Naive B cell (primary cell): ENCODE measurements at regions not wholly inside any gene's neighbourhood (a gene's known extent, or its start where the extent isn't known, plus 50 kb on each side); places are given as distances from the start of the nearest gene placed in this dataset.

Experiments used
- ATAC-seq, 2 donors: fragments of 150-1000 bp; cut with Tn5 transposase; 2 replicates each; pipeline ENCODE4 v1.10.0; 2021; ENCODE audit warnings: low read depth in 2 of 2, mild to moderate bottlenecking in 2 of 2, moderate library complexity in 2 of 2
- DNase-seq: peaks from one replicate; pipeline ENCODE4 v3.0.0; 2022
- H3K27ac Mint-ChIP-seq, 6 donors: one replicate each; pipeline ENCODE4 v1.8.0; 2020 to 2022; ENCODE audit warnings: mild to moderate bottlenecking in 6 of 6, mixed read lengths in 6 of 6, moderate library complexity in 5 of 6, inconsistent platforms in 2 of 6
- H3K27me3 Mint-ChIP-seq, 3 donors: one replicate each; pipeline ENCODE4 v1.8.0; 2021 to 2022; ENCODE audit warnings: mixed read lengths in 3 of 3, mild to moderate bottlenecking in 1 of 3
- H3K36me3 Mint-ChIP-seq, 2 donors: one replicate each; pipeline ENCODE4 v1.8.0; 2020 to 2022; ENCODE audit warnings: mixed read lengths in 2 of 2, inconsistent platforms in 1 of 2, mild to moderate bottlenecking in 1 of 2
- H3K4me1 Mint-ChIP-seq, 3 donors: one replicate each; pipeline ENCODE4 v1.8.0; 2020 to 2022; ENCODE audit warnings: mixed read lengths in 3 of 3, inconsistent platforms in 1 of 3, mild to moderate bottlenecking in 1 of 3, moderate library complexity in 1 of 3
- H3K4me3 Mint-ChIP-seq, 8 donors: one replicate each; pipeline ENCODE4 v1.8.0; 2020 to 2022; ENCODE audit warnings: mild to moderate bottlenecking in 8 of 8, mixed read lengths in 8 of 8, moderate library complexity in 8 of 8, inconsistent platforms in 2 of 8
- H3K9me3 Mint-ChIP-seq, 7 donors: one replicate each; pipeline ENCODE4 v1.8.0; 2020 to 2022; ENCODE audit warnings: mixed read lengths in 7 of 7, mild to moderate bottlenecking in 5 of 7, inconsistent platforms in 2 of 7, moderate library complexity in 1 of 7

DNA sequence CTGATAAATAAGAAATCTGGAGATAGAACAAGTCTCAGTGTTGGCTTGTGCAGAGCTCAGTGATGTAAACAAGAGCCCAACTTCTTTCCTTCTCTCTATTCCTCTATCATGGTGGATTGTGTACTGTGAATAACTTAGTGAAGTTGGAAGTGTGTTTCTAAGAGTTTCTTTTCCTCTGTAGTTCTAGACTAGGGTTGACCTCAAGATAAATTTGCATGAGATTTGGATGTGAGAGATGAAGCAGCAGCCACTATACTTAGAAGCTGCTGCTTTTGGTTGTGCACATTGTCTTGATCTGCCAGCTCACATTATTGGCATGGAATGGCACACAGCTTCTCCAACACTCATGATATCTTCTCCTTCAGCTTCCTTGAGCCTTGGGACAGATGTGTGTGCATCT is 198.9 kb upstream of the ZP4 start:
- no peaks in the 10 kb centered on the region for H3K36me3 Mint-ChIP-seq
- no peak for ATAC-seq
- peaks cover 0 to 9% (median 4%) of the 10 kb centered on the region in 7 donors for H3K9me3 Mint-ChIP-seq

DNA sequence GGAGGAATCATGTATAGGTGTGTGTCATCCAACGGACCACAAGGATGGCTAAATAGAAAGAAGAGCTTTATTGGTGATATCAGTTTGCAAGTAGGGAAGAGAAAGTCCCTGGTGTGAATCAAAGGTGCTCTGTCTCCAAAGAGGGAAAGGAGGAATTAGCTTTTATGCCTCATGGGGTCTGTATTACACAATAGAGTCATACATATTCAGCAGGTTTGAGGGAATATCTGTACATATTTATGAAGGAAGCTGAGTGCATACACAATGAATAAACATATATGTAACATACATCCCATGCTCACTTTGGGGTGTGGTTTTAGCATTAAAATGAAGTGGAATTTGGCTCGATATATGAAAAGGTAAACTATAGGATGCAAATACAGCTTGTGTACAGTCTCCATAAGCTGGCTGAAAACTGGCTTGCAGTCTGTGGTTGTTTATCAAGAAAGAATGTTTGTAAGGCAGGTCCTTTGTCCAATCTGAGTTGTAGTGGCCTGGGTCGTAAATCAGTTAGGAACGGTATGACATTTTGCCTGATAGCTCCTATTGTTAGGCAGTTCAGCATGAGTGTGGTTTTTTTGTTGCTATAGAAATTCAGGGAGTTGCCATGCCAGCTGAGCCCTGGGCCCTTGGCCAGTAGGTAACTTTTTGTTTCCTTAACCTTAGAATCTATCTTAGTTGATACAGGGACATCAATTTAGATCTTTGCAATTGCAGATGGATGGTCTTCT is 198.0 kb upstream of the ZP4 start:
- H3K4me3 Mint-ChIP-seq = no peak overlapping the region
- H3K9me3 Mint-ChIP-seq = peaks cover 0 to 9% (median 4%) of the 10 kb centered on the region in 7 donors
- no peaks in the 10 kb centered on the region for H3K4me1 Mint-ChIP-seq
- H3K36me3 Mint-ChIP-seq = no peaks in the 10 kb centered on the region
- ATAC-seq (no peak), DNase-seq (no peak)
- no peaks in the 10 kb centered on the region for H3K27me3 Mint-ChIP-seq
- no peak overlapping the region for H3K27ac Mint-ChIP-seq

More for the DNA sequence above, 198.9 kb upstream of the ZP4 start:
- Mint-ChIP-seq H3K4me3 (no peak overlapping the region), H3K27ac (peak overlapping the region in 1 of 6 donors; percentile 20), H3K27me3 (no peaks in the 10 kb centered on the region), H3K4me1 (no peaks in the 10 kb centered on the region)
- no peak for DNase-seq

DNA sequence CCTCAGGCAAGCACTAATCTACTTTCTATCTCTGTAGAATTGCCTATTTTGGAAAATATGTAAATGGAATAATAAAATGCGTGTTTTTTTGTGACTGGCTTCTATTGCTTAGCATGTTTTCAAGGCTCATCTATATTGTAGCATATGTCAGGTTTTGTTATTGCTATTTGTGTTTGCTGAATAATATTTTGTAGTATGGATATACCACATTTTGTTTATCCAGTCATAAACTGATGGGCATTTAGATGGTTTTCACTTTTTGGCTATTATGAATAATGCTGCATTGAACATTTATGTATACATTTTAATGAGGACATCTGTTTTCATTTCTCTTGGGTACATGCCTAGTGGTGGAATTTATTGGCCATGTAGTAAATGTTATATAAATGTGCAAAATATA is 183.3 kb upstream of the ZP4 start:
- ATAC-seq = no peak
- H3K36me3 Mint-ChIP-seq = no peaks in the 10 kb centered on the region
- no peaks in the 10 kb centered on the region for H3K27me3 Mint-ChIP-seq
- H3K27ac Mint-ChIP-seq = no peak overlapping the region
- no peaks in the 10 kb centered on the region for H3K4me1 Mint-ChIP-seq
- DNase-seq = no peak
- peaks cover 0 to 8% (median 0%) of the 10 kb centered on the region in 7 donors for H3K9me3 Mint-ChIP-seq
- no peak overlapping the region for H3K4me3 Mint-ChIP-seq

DNA sequence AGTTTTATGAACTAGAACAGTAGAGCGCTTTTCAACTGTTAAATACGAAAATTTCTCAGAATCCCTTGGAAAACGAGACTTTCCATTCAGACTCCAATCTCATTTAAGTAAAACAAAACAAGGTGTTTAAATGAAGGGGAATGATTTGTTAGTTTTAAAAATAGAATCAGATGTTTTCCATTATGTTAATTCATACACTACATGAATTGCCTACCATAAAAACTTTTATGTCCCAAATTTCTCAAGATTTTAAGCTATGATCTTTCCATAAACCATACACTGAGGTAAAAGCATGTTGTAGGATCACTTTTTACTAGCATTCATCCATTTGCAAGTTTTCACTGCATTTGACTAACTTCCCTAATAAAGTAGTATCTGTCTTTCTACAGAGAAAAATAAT is 180.3 kb upstream of the ZP4 start:
- Mint-ChIP-seq H3K36me3 (no peaks in the 10 kb centered on the region), H3K27me3 (no peaks in the 10 kb centered on the region), H3K9me3 (peaks cover 0 to 5% (median 0%) of the 10 kb centered on the region in 7 donors), H3K4me1 (no peaks in the 10 kb centered on the region), H3K27ac (no peak overlapping the region), H3K4me3 (no peak overlapping the region)
- no peak for DNase-seq
- ATAC-seq = no peak

DNA sequence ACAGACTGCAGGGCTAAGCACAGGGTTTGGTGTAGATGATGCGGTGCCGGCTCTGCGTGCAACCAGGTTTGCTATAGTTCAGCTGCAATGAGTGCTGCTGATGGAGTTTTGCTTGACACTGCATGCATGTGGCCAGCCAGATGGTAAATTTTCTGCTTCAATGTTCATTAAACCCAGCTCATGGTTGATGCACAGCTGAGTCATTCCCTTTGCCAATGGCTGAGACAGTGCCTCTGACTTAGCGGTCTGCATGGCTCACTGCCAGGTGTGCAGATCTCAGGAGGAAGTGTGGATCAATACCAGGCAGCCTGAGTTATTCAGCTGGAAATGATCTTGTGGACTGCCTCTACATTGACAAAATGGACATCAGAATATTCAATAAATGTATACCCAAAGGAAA is 172.7 kb upstream of the ZP4 start:
- no peak overlapping the region for H3K27ac Mint-ChIP-seq
- no peaks in the 10 kb centered on the region for H3K36me3 Mint-ChIP-seq
- H3K4me1 Mint-ChIP-seq = no peaks in the 10 kb centered on the region
- H3K9me3 Mint-ChIP-seq = peaks cover 0 to 19% (median 3%) of the 10 kb centered on the region in 7 donors
- DNase-seq (no peak), ATAC-seq (no peak)
- no peaks in the 10 kb centered on the region for H3K27me3 Mint-ChIP-seq
- no peak overlapping the region for H3K4me3 Mint-ChIP-seq

DNA sequence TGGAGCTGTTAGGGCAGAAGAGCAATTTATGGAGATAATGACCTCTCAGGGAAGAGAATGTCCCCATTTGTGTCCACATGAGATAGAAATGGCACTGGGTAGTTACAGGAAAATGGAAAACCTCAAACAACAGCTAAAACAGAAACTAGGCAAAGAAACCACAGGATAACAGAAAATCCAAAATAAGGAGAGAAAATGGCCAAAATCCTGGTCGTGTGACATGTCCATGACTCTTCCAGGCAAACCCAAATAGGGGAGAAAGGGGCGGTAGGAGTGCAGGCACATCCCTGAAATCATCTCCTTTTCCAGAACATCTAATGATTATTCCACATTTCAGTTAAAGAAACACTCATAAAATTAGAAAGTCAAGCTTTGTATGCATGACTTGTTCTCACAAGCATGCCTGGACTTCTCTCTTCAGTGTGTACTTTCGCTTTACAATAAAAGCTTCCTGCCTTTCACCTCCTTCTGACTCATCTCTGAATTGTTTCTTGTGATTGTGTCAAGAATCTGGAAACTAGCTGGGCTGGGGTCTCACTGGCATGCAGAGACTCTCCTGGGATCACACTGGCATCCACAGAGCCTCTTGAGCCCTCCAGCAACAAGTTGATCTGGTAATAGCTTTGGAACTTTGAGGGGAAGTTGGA is 171.4 kb upstream of the ZP4 start:
- Mint-ChIP-seq H3K27ac (no peak overlapping the region), H3K36me3 (peaks cover 5 to 7% of the 10 kb centered on the region in 2 donors), H3K4me3 (no peak overlapping the region), H3K4me1 (no peaks in the 10 kb centered on the region), H3K27me3 (no peaks in the 10 kb centered on the region), H3K9me3 (peaks cover 5 to 30% (median 10%) of the 10 kb centered on the region in 7 donors)
- no peak for DNase-seq
- no peak for ATAC-seq

DNA sequence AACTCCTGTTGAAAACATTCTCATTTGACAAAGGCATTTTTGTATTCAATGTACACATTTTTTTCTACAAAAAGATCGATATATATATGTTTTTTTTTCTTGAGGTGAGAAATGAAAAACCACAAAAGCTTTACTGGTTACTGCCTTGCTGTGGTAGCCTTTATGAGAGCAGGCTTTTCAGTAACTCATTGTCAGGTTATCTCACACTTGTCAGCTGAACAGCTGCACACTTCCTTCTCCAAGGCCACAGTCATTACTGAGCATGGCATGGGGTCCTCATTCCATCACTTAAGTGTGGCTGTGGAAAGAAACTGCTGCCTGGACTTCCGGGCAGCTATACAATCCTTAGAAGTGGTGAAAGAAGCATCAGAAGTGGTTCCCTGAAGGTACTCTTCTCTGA is 169.3 kb upstream of the ZP4 start:
- Mint-ChIP-seq H3K4me1 (no peaks in the 10 kb centered on the region), H3K27ac (no peak overlapping the region), H3K36me3 (peaks cover 5 to 7% of the 10 kb centered on the region in 2 donors), H3K27me3 (no peaks in the 10 kb centered on the region), H3K4me3 (no peak overlapping the region), H3K9me3 (peaks cover 5 to 30% (median 10%) of the 10 kb centered on the region in 7 donors)
- ATAC-seq (no peak), DNase-seq (no peak)

DNA sequence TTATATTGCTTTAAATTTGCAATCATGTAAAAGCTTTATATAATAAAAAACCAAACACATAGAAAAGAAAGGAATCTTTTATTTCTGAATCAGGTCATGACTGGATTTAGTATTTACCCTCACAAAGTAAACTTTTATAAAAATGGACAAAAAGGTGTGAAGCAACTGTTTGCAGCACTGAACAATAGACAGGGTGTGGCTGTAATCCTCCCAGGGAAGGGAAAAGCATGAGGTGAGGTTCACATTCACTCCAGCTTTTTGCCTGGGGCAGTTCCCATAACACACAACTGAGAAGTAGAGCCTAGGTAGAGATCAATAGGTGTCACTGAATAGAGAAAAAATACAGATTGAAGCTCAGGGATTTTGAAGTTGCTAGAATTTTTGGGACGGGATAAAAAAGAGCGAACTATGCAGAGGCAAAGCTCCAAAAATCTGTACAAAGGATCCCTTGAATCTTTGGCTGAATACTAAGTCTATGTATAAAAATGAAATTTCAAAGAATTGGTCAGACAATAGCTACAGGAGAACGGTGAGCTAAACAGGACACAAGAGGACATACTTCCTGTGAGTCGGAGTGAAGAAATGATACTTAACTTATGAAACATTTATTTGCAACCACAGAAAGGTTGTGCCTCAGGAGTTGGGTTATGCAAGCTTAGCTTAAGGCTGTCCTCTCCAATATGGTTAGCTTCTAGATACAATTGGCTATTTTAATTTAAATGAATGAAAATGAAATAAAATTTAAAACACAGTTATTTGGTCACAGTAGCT is 162.0 kb upstream of the ZP4 start:
- no peak for ATAC-seq
- H3K27me3 Mint-ChIP-seq = no peaks in the 10 kb centered on the region
- peaks cover 3 to 5% of the 10 kb centered on the region in 2 donors for H3K36me3 Mint-ChIP-seq
- no peak overlapping the region for H3K4me3 Mint-ChIP-seq
- H3K9me3 Mint-ChIP-seq = peaks cover 2 to 4% (median 3%) of the 10 kb centered on the region in 7 donors
- no peak for DNase-seq
- H3K27ac Mint-ChIP-seq = no peak overlapping the region
- H3K4me1 Mint-ChIP-seq = no peaks in the 10 kb centered on the region

DNA sequence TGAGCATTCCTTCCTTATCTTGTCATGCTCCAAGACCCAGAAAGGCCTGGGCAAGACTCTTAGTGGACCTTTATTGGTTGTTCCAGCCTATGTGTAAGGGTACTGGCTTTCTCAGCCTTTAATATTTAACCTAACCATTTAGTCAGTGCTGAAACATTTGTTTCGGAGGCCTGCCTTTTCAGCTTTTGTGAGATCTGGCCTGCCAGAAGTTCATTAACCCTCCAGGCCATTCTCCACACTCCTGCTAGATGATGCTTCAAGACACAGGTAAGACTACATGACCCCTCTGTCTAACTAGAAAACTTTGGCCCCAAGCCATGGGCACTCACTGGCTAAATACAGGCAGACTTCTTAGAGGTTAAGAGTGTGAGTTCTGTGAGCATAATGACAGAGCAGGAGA is 138.4 kb upstream of the ZP4 start:
- no peaks in the 10 kb centered on the region for H3K36me3 Mint-ChIP-seq
- ATAC-seq (no peak), DNase-seq (no peak)
- no peak overlapping the region for H3K4me3 Mint-ChIP-seq
- no peaks in the 10 kb centered on the region for H3K4me1 Mint-ChIP-seq
- H3K9me3 Mint-ChIP-seq = peaks cover 2 to 30% (median 12%) of the 10 kb centered on the region in 7 donors
- no peaks in the 10 kb centered on the region for H3K27me3 Mint-ChIP-seq
- H3K27ac Mint-ChIP-seq = no peak overlapping the region

DNA sequence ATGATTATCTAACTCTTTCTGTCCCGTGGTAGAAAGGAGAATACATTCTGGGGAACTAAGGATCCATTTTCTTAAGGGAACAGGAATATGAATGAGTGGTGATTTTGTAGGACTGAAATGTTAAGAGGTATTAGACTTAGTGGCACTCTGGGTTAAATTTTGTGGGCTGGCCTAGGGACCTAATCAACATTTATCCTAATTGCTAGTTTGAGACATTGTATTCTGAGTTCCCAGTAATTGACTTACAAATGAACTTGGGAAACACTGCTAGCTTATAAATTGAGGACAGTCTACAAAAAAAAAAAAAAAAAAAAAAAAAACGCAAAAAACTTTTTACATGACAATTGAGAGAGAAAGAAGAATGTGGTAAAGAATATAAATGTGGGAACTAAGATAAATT is 136.6 kb upstream of the ZP4 start:
- Mint-ChIP-seq H3K9me3 (peaks cover 2 to 26% (median 11%) of the 10 kb centered on the region in 7 donors), H3K4me1 (no peaks in the 10 kb centered on the region), H3K36me3 (no peaks in the 10 kb centered on the region), H3K27ac (no peak overlapping the region), H3K4me3 (no peak overlapping the region), H3K27me3 (no peaks in the 10 kb centered on the region)
- DNase-seq (no peak), ATAC-seq (no peak)

DNA sequence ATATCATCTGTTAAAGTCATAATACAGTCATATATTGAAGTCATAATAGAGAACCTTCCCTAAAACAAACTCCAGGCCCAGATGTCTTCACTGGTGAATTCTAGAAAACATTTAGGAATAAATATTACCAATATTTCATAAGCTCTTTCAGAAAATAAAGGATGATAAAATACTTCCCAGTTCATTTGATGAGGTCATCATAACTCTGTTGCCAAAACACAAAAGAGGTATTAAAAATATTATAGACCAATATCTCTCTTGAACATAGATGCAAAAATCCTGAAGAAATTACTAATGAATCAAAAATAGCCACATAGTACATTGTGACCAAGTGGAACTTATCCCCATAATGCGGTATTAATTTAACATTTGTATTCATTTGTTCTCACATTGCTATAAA is 132.4 kb upstream of the ZP4 start:
- peaks cover 0 to 6% (median 2%) of the 10 kb centered on the region in 7 donors for H3K9me3 Mint-ChIP-seq
- DNase-seq = no peak
- no peaks in the 10 kb centered on the region for H3K27me3 Mint-ChIP-seq
- H3K27ac Mint-ChIP-seq = no peak overlapping the region
- no peaks in the 10 kb centered on the region for H3K36me3 Mint-ChIP-seq
- ATAC-seq = no peak
- no peak overlapping the region for H3K4me3 Mint-ChIP-seq
- H3K4me1 Mint-ChIP-seq = no peaks in the 10 kb centered on the region

DNA sequence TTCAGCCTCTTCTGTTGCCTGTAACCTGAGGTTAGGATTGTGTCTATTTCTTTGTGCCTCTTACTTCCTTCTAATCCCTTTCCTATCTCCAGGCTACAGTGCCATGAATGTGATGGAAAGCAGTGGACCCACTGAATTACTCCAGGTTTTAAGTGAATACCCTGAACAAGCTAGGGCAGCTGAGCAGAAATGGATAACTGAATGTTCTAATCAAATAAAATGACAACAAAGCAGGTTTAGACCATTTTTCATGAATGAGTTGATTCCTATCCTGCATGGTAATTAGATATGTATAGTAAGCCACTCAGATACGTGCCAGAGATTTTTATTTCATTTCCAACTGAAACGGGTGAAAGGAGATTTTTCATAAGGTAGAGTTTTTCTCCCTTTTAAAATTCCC is 127.5 kb upstream of the ZP4 start:
- Mint-ChIP-seq H3K4me1 (no peaks in the 10 kb centered on the region), H3K4me3 (no peak overlapping the region), H3K27ac (no peak overlapping the region), H3K36me3 (no peaks in the 10 kb centered on the region), H3K27me3 (no peaks in the 10 kb centered on the region), H3K9me3 (peaks cover 0 to 12% (median 6%) of the 10 kb centered on the region in 7 donors)
- no peak for ATAC-seq
- no peak for DNase-seq

DNA sequence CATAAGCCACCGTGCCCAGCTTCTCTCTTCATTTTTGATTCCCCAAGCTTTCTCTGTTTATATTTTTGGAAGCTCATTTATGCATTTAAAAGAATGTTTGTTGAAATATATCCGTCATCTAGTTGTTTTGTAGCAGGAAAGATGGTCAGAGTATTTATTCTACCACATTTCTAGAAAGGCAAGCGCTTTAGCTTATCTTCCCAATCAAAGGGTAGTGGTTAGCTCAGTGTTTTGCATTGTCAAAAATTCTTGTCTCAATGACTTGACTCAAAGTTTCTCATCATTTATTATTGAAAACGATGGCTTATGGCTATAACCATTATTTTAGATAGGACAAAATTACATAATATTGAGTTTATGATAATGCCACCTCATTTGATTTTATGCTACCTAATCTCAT is 116.1 kb upstream of the ZP4 start:
- H3K4me1 Mint-ChIP-seq = peaks cover 0 to 8% (median 6%) of the 10 kb centered on the region in 3 donors
- H3K9me3 Mint-ChIP-seq = peaks cover 0 to 8% (median 5%) of the 10 kb centered on the region in 7 donors
- DNase-seq = no peak
- H3K4me3 Mint-ChIP-seq = no peak overlapping the region
- H3K36me3 Mint-ChIP-seq = no peaks in the 10 kb centered on the region
- no peaks in the 10 kb centered on the region for H3K27me3 Mint-ChIP-seq
- ATAC-seq = no peak
- H3K27ac Mint-ChIP-seq = peak overlapping the region in 1 of 6 donors; percentile 60

DNA sequence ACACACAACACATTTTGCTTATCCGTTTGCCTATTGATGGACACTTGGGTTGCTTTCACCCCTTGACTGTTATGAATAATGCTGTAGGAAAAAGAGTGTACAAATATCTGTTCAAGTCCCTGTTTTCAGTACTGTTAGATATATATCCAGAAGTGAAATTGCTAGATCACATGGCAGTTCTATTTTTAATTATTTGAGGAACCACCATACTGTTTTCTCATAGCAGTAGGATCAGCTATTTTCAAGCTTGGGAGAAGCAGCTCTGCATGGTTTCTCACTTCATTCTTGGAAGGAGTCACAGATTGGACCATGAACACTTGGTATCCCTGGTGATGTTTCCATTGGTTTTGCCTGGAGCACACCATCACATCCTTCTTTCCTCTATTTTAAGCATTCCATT is 114.4 kb upstream of the ZP4 start:
- Mint-ChIP-seq H3K4me1 (peaks cover 0 to 8% (median 6%) of the 10 kb centered on the region in 3 donors), H3K4me3 (no peak overlapping the region), H3K27ac (no peak overlapping the region), H3K36me3 (no peaks in the 10 kb centered on the region), H3K9me3 (peaks cover 0 to 8% (median 5%) of the 10 kb centered on the region in 7 donors), H3K27me3 (no peaks in the 10 kb centered on the region)
- no peak for ATAC-seq
- DNase-seq = no peak
